ENCODE measurements at regions not wholly inside any gene's neighbourhood (a gene's known extent, or its start where the extent isn't known, plus 50 kb on each side); places are given as distances from the start of the nearest gene placed in this dataset.

DNA sequence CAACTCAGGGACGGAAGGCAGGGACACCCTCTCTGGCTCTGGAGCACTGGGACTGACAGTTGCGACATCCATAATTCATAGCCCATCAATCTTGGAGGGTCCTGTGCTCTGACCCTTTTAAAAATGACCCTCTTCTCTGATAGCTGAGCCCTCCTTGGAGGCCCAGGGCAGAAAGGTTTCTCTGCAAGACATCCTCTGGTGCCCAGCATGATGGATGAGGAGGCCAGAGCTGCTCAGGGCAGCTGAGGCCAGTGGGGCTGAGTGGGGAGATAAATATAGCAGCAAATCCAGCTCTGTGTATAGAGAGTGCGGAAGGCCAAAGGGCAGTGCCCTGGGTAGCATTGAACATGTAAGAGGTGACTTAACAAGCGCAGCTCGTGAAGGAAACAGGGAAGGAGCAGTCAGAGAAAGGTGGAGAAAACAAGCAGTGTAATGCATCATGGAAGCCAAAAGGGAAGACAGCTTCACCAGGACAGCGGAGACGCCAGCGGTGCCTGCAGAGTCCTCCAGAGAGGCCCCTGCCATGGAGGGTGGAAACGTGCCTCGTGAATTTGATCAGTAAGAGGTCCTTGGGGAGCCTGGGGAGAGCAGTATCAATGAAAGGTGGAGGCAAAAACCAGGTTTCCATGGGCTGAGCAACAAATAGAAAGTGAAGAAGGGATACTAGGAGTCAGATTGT, 50.4 kb upstream of the FMOD start:
- POLR2A ChIA-PET (ENCODE audit: unreplicated experiment): no interaction called here
- Histone ChIP-seq H3K9me2 (replicated peaks; ENCODE audit: low read length) (no peaks in the 10 kb centered on the region), H4K20me1 (ENCODE audit: low read length) (no peaks in the 10 kb centered on the region), H3K36me3 (ENCODE audit: low read depth, low read length) (no peaks in the 10 kb centered on the region), H3K4me1 (ENCODE audit: insufficient read depth, low read length) (no peaks in the 10 kb centered on the region), H2AFZ (ENCODE audit: low read length) (no peak overlapping the region), H3K79me2 (ENCODE audit: low read length) (no peaks in the 10 kb centered on the region), H3K4me3 (ENCODE audit: low read length) (no peak overlapping the region), H3K9ac (ENCODE audit: low read length) (no peak overlapping the region), H3K27ac (ENCODE audit: low read length) (no peak overlapping the region), H3K4me2 (ENCODE audit: low read length) (no peak overlapping the region), H3K9me3 (ENCODE audit: low read length) (no peaks in the 10 kb centered on the region), H3K27me3 (ENCODE audit: low read length) (peaks cover 76% of the 10 kb centered on the region), H3F3A (ENCODE audit: low read length, unreplicated experiment) (no peaks in the 10 kb centered on the region)
- no peak for ATAC-seq
- no peak for TF ChIP-seq EZH2 (IDR thresholded peaks at IDR 0.05; ENCODE audit: low read length, unreplicated experiment)
- TF ChIP-seq, protein P1, sequence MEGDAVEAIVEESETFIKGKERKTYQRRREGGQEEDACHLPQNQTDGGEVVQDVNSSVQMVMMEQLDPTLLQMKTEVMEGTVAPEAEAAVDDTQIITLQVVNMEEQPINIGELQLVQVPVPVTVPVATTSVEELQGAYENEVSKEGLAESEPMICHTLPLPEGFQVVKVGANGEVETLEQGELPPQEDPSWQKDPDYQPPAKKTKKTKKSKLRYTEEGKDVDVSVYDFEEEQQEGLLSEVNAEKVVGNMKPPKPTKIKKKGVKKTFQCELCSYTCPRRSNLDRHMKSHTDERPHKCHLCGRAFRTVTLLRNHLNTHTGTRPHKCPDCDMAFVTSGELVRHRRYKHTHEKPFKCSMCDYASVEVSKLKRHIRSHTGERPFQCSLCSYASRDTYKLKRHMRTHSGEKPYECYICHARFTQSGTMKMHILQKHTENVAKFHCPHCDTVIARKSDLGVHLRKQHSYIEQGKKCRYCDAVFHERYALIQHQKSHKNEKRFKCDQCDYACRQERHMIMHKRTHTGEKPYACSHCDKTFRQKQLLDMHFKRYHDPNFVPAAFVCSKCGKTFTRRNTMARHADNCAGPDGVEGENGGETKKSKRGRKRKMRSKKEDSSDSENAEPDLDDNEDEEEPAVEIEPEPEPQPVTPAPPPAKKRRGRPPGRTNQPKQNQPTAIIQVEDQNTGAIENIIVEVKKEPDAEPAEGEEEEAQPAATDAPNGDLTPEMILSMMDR (conservative IDR thresholded peaks at IDR 0.05; ENCODE audit: low read depth, low read length): no peak
- TF ChIP-seq EZH2phosphoT487 (IDR thresholded peaks at IDR 0.05; ENCODE audit: borderline replicate concordance, low read length): no peak
- intact Hi-C loops (cut with micrococcal nuclease): no loop called here
- no TSS peak for BruUV-seq (replicated peaks)
- CTCF ChIA-PET: no interaction called here
- DNase-seq: no peak

- no peaks in the 10 kb centered on the region for H3K79me2 ChIP-seq (ENCODE audit: low read length)
- TF ChIP-seq EZH2 (IDR thresholded peaks at IDR 0.05; ENCODE audit: low read length, unreplicated experiment) (no peak), EZH2phosphoT487 (IDR thresholded peaks at IDR 0.05; ENCODE audit: borderline replicate concordance, low read length) (no peak)
- TF ChIP-seq, protein P1 (conservative IDR thresholded peaks at IDR 0.05; ENCODE audit: low read depth, low read length): no peak
- H3K9me3 ChIP-seq (ENCODE audit: low read length): no peaks in the 10 kb centered on the region
- H3K4me3 ChIP-seq (ENCODE audit: low read length): no peak overlapping the region
- no TSS peak for BruUV-seq (replicated peaks)
- DNase-seq: no peak
- ChIA-PET POLR2A (ENCODE audit: unreplicated experiment) (no interaction called here), CTCF (no interaction called here)
- no peak overlapping the region for H3K27ac ChIP-seq (ENCODE audit: low read length)
- H3K4me2 ChIP-seq (ENCODE audit: low read length): no peak overlapping the region
- H3K27me3 ChIP-seq (ENCODE audit: low read length): peaks cover 76% of the 10 kb centered on the region
- ATAC-seq: no peak
- no peaks in the 10 kb centered on the region for H4K20me1 ChIP-seq (ENCODE audit: low read length)
- intact Hi-C loops (cut with micrococcal nuclease): no loop called here
- no peaks in the 10 kb centered on the region for H3F3A ChIP-seq (ENCODE audit: low read length, unreplicated experiment)
- H3K9me2 ChIP-seq (replicated peaks; ENCODE audit: low read length): no peaks in the 10 kb centered on the region
- no peak overlapping the region for H2AFZ ChIP-seq (ENCODE audit: low read length)
- H3K36me3 ChIP-seq (ENCODE audit: low read depth, low read length): no peaks in the 10 kb centered on the region
- no peak overlapping the region for H3K9ac ChIP-seq (ENCODE audit: low read length)
- no peaks in the 10 kb centered on the region for H3K4me1 ChIP-seq (ENCODE audit: insufficient read depth, low read length)
These were observed 51.2 kb upstream of the FMOD start for GRCh38 chr1:203402152-203402551.

GRCh38 chr1:203402629-203403337, 51.9 kb upstream of the FMOD start:
- BruUV-seq (replicated peaks): no TSS peak
- peaks cover 72% of the 10 kb centered on the region for H3K27me3 ChIP-seq (ENCODE audit: low read length)

More at GRCh38 chr1:203402629-203403337, 51.9 kb upstream of the FMOD start:
- TF ChIP-seq EZH2phosphoT487 (IDR thresholded peaks at IDR 0.05; ENCODE audit: borderline replicate concordance, low read length): no peak
- no peak overlapping the region for H3K9ac ChIP-seq (ENCODE audit: low read length)
- intact Hi-C loops (cut with micrococcal nuclease): no loop called here
- H3K27ac ChIP-seq (ENCODE audit: low read length): no peak overlapping the region
- no peaks in the 10 kb centered on the region for H3K9me2 ChIP-seq (replicated peaks; ENCODE audit: low read length)
- ChIA-PET POLR2A (ENCODE audit: unreplicated experiment) (no interaction called here), CTCF (no interaction called here)
- H3K9me3 ChIP-seq (ENCODE audit: low read length): no peaks in the 10 kb centered on the region
- no peak overlapping the region for H3K4me3 ChIP-seq (ENCODE audit: low read length)
- no peaks in the 10 kb centered on the region for H4K20me1 ChIP-seq (ENCODE audit: low read length)
- DNase-seq: no peak
- H3K79me2 ChIP-seq (ENCODE audit: low read length): no peaks in the 10 kb centered on the region
- no peak overlapping the region for H3K4me2 ChIP-seq (ENCODE audit: low read length)
- no peaks in the 10 kb centered on the region for H3K36me3 ChIP-seq (ENCODE audit: low read depth, low read length)
- no peak overlapping the region for H2AFZ ChIP-seq (ENCODE audit: low read length)
- H3K4me1 ChIP-seq (ENCODE audit: insufficient read depth, low read length): no peaks in the 10 kb centered on the region
- no peaks in the 10 kb centered on the region for H3F3A ChIP-seq (ENCODE audit: low read length, unreplicated experiment)
- ATAC-seq: no peak
